SK-N-MC (cell line): ENCODE measurements at regions not wholly inside any gene's neighbourhood (a gene's known extent, or its start where the extent isn't known, plus 50 kb on each side); places are given as distances from the start of the nearest gene placed in this dataset.
"Not testable (repeated sequence)": the region's sequence is repeated elsewhere in the genome, so short reads cannot be mapped to it uniquely, and the experiment has no call there.

Experiments
- DNase-seq: peaks from one replicate; pipeline ENCODE4 v3.0.0-alpha.2; 2011; ENCODE audit warnings: low read depth, low spot score
- H3K27ac ChIP-seq: fragments of 200-600 bp; sonication (generic); 2 replicates; pipeline ENCODE4 v1.5.1; 2016; ENCODE audit warnings: mixed run types
- H3K36me3 ChIP-seq: fragments of 200-600 bp; sonication (generic); 2 replicates; pipeline ENCODE4 v1.6.1; 2017; ENCODE audit warnings: antibody characterized with exemption, low read length, mixed read lengths; ENCODE audit not compliant: insufficient read depth
- H3K4me3 ChIP-seq: fragments of 200-600 bp; sonication (generic); 2 replicates; pipeline ENCODE4 v1.5.1; 2016
- H3K9ac ChIP-seq: fragments of 200-600 bp; sonication (generic); 2 replicates; pipeline ENCODE4 v1.8.0; 2017; ENCODE audit warnings: mixed run types, mixed read lengths; ENCODE audit not compliant: insufficient read length
- H3K9me3 ChIP-seq: fragments of 200-600 bp; sonication (generic); 2 replicates; pipeline ENCODE4 v1.6.1; 2017; ENCODE audit warnings: low read depth, mild to moderate bottlenecking, antibody characterized with exemption, low read length, moderate library complexity, mixed read lengths
- EZH2 ChIP-seq: fragments of 200-600 bp; sonication (generic); IDR thresholded peaks from one replicate; pipeline ENCODE4 v1.6.1; 2017; ENCODE audit warnings: antibody characterized with exemption
- FOXP2 ChIP-seq: optimal IDR thresholded peaks from 2 replicates; pipeline ENCODE3; 2011; ENCODE audit warnings: mild to moderate bottlenecking, moderate library complexity; ENCODE audit not compliant: insufficient read depth; ENCODE audit errors: extremely low read length, control extremely low read depth
- POLR2AphosphoS5 ChIP-seq: IDR thresholded peaks from 2 replicates; pipeline ENCODE4 v1.6.1; 2012; ENCODE audit warnings: mild to moderate bottlenecking, low read depth, low read length, borderline replicate concordance

GRCh38 chr4:151854731-151855130, 93.9 kb upstream of the GATB start:
- no peaks in the 10 kb centered on the region for H3K36me3 ChIP-seq
- no peaks in the 10 kb centered on the region for H3K9me3 ChIP-seq

GRCh38 chr4:151853034-151853433, 92.2 kb upstream of the GATB start:
- no peaks in the 10 kb centered on the region for H3K9me3 ChIP-seq
- no peak overlapping the region for H3K4me3 ChIP-seq
- TF ChIP-seq FOXP2 (no peak), EZH2 (no peak), POLR2AphosphoS5 (no peak)
- H3K36me3 ChIP-seq: no peaks in the 10 kb centered on the region
- no peak for DNase-seq
- no peak overlapping the region for H3K27ac ChIP-seq
- H3K9ac ChIP-seq: no peak overlapping the region

More at GRCh38 chr4:151854731-151855130, 93.9 kb upstream of the GATB start:
- no peak overlapping the region for H3K27ac ChIP-seq
- DNase-seq: no peak
- no peak overlapping the region for H3K9ac ChIP-seq
- TF ChIP-seq FOXP2 (no peak), EZH2 (no peak), POLR2AphosphoS5 (no peak)
- H3K4me3 ChIP-seq: no peak overlapping the region

- Histone ChIP-seq H3K9ac (no peak overlapping the region), H3K4me3 (no peak overlapping the region), H3K9me3 (no peaks in the 10 kb centered on the region), H3K36me3 (no peaks in the 10 kb centered on the region), H3K27ac (no peak overlapping the region)
- no peak for TF ChIP-seq POLR2AphosphoS5
- no peak for TF ChIP-seq FOXP2
- DNase-seq: no peak
These were observed 91.4 kb upstream of the GATB start for GRCh38 chr4:151852202-151852601.

- no peak for TF ChIP-seq FOXP2
- no peak for TF ChIP-seq EZH2
- no peak for TF ChIP-seq POLR2AphosphoS5
- no peak overlapping the region for H3K27ac ChIP-seq
- H3K36me3 ChIP-seq: no peaks in the 10 kb centered on the region
- no peak overlapping the region for H3K4me3 ChIP-seq
- no peak for DNase-seq
- no peaks in the 10 kb centered on the region for H3K9me3 ChIP-seq
- no peak overlapping the region for H3K9ac ChIP-seq
These were observed 90.5 kb upstream of the GATB start for GRCh38 chr4:151851354-151851753.

GRCh38 chr4:151850791-151851213, 90.0 kb upstream of the GATB start:
- Histone ChIP-seq H3K9ac (no peak overlapping the region), H3K4me3 (no peak overlapping the region), H3K9me3 (no peaks in the 10 kb centered on the region), H3K36me3 (no peaks in the 10 kb centered on the region), H3K27ac (no peak overlapping the region)
- TF ChIP-seq POLR2AphosphoS5: no peak
- no peak for DNase-seq

DNA sequence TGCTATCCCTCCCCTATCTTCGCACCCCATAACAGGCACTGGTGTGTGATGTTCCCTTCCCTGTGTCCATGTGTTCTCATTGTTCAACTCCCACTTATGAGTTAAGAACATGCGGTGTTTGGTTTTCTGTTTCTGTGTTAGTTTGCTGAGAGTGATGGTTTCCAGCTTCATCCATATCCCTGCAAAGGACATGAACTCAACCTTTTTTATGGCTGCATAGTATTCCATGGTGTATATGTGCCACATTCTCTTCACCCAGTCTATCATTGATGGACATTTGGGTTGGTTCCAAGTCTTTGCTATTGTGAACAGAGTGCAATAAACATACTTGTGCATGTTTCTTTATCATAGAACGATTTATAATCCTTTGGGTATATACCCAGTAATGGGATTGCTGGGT, 84.7 kb upstream of the GATB start:
- not testable (repeated sequence) for H3K27ac ChIP-seq, H3K36me3 ChIP-seq, H3K9me3 ChIP-seq, H3K9ac ChIP-seq, H3K4me3 ChIP-seq, DNase-seq

- DNase-seq: no peak
- no peaks in the 10 kb centered on the region for H3K9me3 ChIP-seq
- H3K27ac ChIP-seq: no peak overlapping the region
- no peak overlapping the region for H3K9ac ChIP-seq
- no peaks in the 10 kb centered on the region for H3K36me3 ChIP-seq
- no peak overlapping the region for H3K4me3 ChIP-seq
- TF ChIP-seq FOXP2: no peak
- TF ChIP-seq POLR2AphosphoS5: no peak
- no peak for TF ChIP-seq EZH2
These were observed 81.7 kb upstream of the GATB start for GRCh38 chr4:151842430-151843079.

DNA sequence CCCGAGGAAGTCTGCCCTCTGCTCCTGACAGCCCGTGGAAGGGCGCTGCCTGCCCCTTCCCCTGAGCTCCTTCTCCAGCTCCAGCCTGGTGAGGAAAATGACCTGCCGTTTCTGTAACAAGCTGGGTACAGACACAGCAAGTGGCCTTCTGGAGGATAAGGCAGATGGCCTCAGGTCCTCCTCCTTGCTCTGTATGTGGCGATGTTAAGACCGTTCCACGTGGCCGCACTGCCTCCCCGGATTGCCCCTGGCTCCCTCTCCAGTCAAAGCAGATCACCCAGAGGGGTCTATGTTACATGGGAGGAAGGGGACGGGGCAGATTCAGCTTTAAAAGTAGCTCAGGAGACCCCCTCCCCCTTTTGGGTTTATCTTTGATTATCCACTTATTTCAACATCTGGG, 80.3 kb upstream of the GATB start:
- Histone ChIP-seq H3K9me3 (no peaks in the 10 kb centered on the region), H3K9ac (no peak overlapping the region), H3K4me3 (no peak overlapping the region), H3K36me3 (no peaks in the 10 kb centered on the region), H3K27ac (no peak overlapping the region)
- DNase-seq: no peak
- TF ChIP-seq EZH2: no peak
- no peak for TF ChIP-seq FOXP2
- no peak for TF ChIP-seq POLR2AphosphoS5

DNA sequence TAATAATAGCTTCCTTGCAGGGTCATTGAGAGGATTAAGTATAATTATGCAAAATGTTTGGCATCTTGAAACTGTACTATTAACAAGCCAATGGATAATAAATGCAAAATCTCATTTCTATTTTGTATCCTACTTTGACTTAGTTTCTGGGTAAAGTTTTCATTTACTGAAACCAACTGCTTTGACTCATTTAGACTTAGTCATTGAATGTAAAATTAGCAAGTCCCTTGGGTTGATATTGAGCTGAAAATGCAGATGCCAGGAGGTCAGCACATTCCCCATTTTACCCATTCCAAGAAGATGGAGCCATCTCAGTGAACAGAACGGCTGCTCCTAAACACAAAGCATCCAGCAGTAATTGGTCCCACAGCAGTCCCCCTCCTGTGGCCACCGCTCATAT, 74.7 kb upstream of the GATB start:
- no peak overlapping the region for H3K4me3 ChIP-seq
- no peak for DNase-seq
- TF ChIP-seq EZH2 (no peak), FOXP2 (no peak), POLR2AphosphoS5 (no peak)
- H3K36me3 ChIP-seq: no peaks in the 10 kb centered on the region
- H3K9ac ChIP-seq: no peak overlapping the region
- no peaks in the 10 kb centered on the region for H3K9me3 ChIP-seq
- H3K27ac ChIP-seq: no peak overlapping the region

DNA sequence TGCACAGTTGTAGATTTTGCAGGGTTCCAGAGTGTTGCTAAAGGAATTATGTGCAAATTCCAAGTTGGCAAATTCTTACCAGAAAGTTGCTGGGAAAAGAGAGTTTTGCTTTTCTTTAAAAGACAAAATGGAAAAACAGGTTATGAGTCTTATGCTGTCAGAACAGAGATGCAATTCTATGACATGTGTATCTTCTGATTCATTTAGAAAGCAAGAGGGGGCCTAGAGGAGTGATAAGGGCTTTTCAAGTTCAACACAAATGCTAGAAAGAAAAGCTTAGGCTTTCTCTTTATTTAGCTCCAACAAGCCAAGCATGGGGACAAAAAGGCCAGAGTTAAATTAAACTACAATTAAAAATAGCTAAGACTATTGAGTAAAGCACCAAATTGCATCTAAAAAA, 72.4 kb upstream of the GATB start:
- Histone ChIP-seq H3K9ac (no peak overlapping the region), H3K27ac (no peak overlapping the region), H3K4me3 (no peak overlapping the region), H3K9me3 (no peaks in the 10 kb centered on the region), H3K36me3 (no peaks in the 10 kb centered on the region)
- TF ChIP-seq POLR2AphosphoS5 (no peak), FOXP2 (no peak), EZH2 (no peak)
- DNase-seq: no peak
